ENCODE measurements at regions not wholly inside any gene's neighbourhood (a gene's known extent, or its start where the extent isn't known, plus 50 kb on each side); places are given as distances from the start of the nearest gene placed in this dataset.

DNA sequence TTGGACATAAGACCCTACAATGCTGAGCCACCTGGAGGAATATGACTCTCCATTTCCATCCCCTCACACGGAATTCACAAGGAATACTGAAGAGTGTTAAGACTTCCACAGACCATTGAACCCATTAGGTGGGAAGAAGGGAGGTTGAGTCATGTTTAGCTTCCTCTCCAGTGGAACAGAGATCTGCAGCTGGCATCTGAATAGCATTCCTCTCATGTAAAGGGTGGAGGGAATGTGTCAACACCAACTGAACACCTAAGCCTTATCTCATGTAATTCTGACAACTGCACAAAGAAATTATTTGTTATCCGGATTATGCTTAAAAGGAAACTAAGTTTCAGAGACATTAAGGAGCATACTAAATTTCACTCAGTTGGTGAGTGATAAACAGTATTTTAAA, 705.9 kb downstream of the MAFB start:
- TF ChIP-seq CTCF (IDR thresholded peaks at IDR 0.05), result no peak
- TF ChIP-seq POLR2A (IDR thresholded peaks at IDR 0.05), result no peak

Data from ovary (tissue), 3 donors.